OCI-LY1 (cell line): ENCODE measurements at regions not wholly inside any gene's neighbourhood (a gene's known extent, or its start where the extent isn't known, plus 50 kb on each side); places are given as distances from the start of the nearest gene placed in this dataset.

Experiments used
- H2AFZ ChIP-seq: fragments of 200-600 bp; sonication (generic), shearing (Covaris generic); 2 replicates; pipeline ENCODE4 v1.6.0; 2014; ENCODE audit warnings: antibody characterized with exemption, mild to moderate bottlenecking, low read length
- H3F3A ChIP-seq: fragments of 200-600 bp; sonication (generic), shearing (Covaris generic); 2 replicates; pipeline ENCODE4 v1.6.0; 2014; ENCODE audit warnings: mild to moderate bottlenecking, antibody characterized with exemption, low read length, moderate library complexity; ENCODE audit not compliant: insufficient read depth
- H3K27ac ChIP-seq: fragments of 200-600 bp; sonication (generic); 2 replicates; pipeline ENCODE4 v1.5.1; 2014; ENCODE audit warnings: low read length, mixed run types, mild to moderate bottlenecking, low read depth; ENCODE audit not compliant: poor library complexity, severe bottlenecking
- H3K27me3 ChIP-seq: fragments of 200-600 bp; sonication (generic); 2 replicates; pipeline ENCODE4 v1.6.0; 2014; ENCODE audit warnings: antibody characterized with exemption, mild to moderate bottlenecking, low read length, moderate library complexity; ENCODE audit not compliant: insufficient read depth
- H3K36me3 ChIP-seq: fragments of 200-600 bp; sonication (generic); 2 replicates; pipeline ENCODE4 v1.6.1; 2014; ENCODE audit warnings: mild to moderate bottlenecking, antibody characterized with exemption, low read length, moderate library complexity, mixed read lengths; ENCODE audit not compliant: insufficient read depth
- H3K4me1 ChIP-seq: fragments of 200-600 bp; sonication (generic); 2 replicates; pipeline ENCODE4 v1.5.1; 2014; ENCODE audit warnings: mild to moderate bottlenecking, low read length, moderate library complexity; ENCODE audit not compliant: insufficient read depth, severe bottlenecking
- H3K4me2 ChIP-seq: fragments of 200-600 bp; sonication (generic), shearing (Covaris generic); 2 replicates; pipeline ENCODE4 v1.6.1; 2014; ENCODE audit warnings: low read length
- H3K4me3 ChIP-seq: fragments of 200-600 bp; sonication (generic); 2 replicates; pipeline ENCODE4 v1.5.1; 2014; ENCODE audit warnings: low read length, low read depth, mild to moderate bottlenecking, mixed read lengths; ENCODE audit not compliant: poor library complexity, severe bottlenecking
- H3K79me2 ChIP-seq: fragments of 200-600 bp; shearing (Covaris generic); 2 replicates; pipeline ENCODE4 v1.6.1; 2016; ENCODE audit warnings: mixed run types, low read length, mixed read lengths; ENCODE audit not compliant: insufficient read depth
- H3K9ac ChIP-seq: fragments of 200-600 bp; sonication (generic), shearing (Covaris generic); 2 replicates; pipeline ENCODE4 v1.6.1; 2014; ENCODE audit warnings: mild to moderate bottlenecking, low read length, mixed read lengths
- H3K9me2 ChIP-seq: fragments of 200-600 bp; sonication (generic), shearing (Covaris generic); 2 replicates; pipeline ENCODE4 v1.6.1; 2014; ENCODE audit warnings: low read depth, mild to moderate bottlenecking, low read length, mixed read lengths
- H3K9me3 ChIP-seq: fragments of 200-600 bp; shearing (Covaris generic); 2 replicates; pipeline ENCODE4 v1.6.1; 2014; ENCODE audit warnings: low read length, mixed read lengths
- H4K20me1 ChIP-seq: fragments of 200-600 bp; sonication (generic), shearing (Covaris generic); 2 replicates; pipeline ENCODE4 v1.6.0; 2016; ENCODE audit warnings: mild to moderate bottlenecking, low read length; ENCODE audit not compliant: insufficient read depth
- CTCF ChIP-seq: fragments of 200-600 bp; sonication (generic), shearing (Covaris generic); IDR thresholded peaks from 2 replicates; pipeline ENCODE4 v1.5.1; 2017; ENCODE audit warnings: mild to moderate bottlenecking, antibody characterized with exemption, low read length, moderate library complexity, mixed read lengths
- EZH2 ChIP-seq: fragments of 200-600 bp; sonication (generic), shearing (Covaris generic); IDR thresholded peaks from 2 replicates; pipeline ENCODE4 v1.8.0; 2017; ENCODE audit warnings: borderline replicate concordance, mixed run types, mild to moderate bottlenecking, antibody characterized with exemption, low read length, moderate library complexity, mixed read lengths

- Histone ChIP-seq H3K4me3 (no peak overlapping the region), H4K20me1 (no peaks in the 10 kb centered on the region), H3K4me1 (no peaks in the 10 kb centered on the region), H3K9ac (no peak overlapping the region), H3K36me3 (no peaks in the 10 kb centered on the region), H3K4me2 (no peak overlapping the region), H3K79me2 (no peaks in the 10 kb centered on the region), H3F3A (no peaks in the 10 kb centered on the region), H3K27me3 (no peaks in the 10 kb centered on the region), H3K9me2 (no peaks in the 10 kb centered on the region), H2AFZ (no peak overlapping the region), H3K9me3 (no peaks in the 10 kb centered on the region), H3K27ac (no peak overlapping the region)
- TF ChIP-seq CTCF (no peak), EZH2 (no peak)
Observed at GRCh38 chr18:64208516-64208915, 59.6 kb upstream of the LINC00305 start.

- Histone ChIP-seq H3K27ac (no peak overlapping the region), H2AFZ (no peak overlapping the region), H3K9ac (no peak overlapping the region), H3K9me2 (no peaks in the 10 kb centered on the region), H3K4me2 (no peak overlapping the region), H3K27me3 (no peaks in the 10 kb centered on the region), H3K9me3 (no peaks in the 10 kb centered on the region), H4K20me1 (no peaks in the 10 kb centered on the region), H3K36me3 (no peaks in the 10 kb centered on the region), H3K4me3 (no peak overlapping the region), H3K79me2 (no peaks in the 10 kb centered on the region), H3K4me1 (no peaks in the 10 kb centered on the region), H3F3A (no peaks in the 10 kb centered on the region)
- TF ChIP-seq CTCF (no peak), EZH2 (no peak)
Observed at GRCh38 chr18:64207820-64208219, 58.9 kb upstream of the LINC00305 start.

GRCh38 chr18:64203295-64203694, 54.4 kb upstream of the LINC00305 start:
- TF ChIP-seq CTCF = no peak
- no peak for TF ChIP-seq EZH2
- H3K36me3 ChIP-seq = no peaks in the 10 kb centered on the region
- no peak overlapping the region for H2AFZ ChIP-seq
- no peak overlapping the region for H3K27ac ChIP-seq
- H3K4me2 ChIP-seq = no peak overlapping the region
- no peak overlapping the region for H3K4me3 ChIP-seq
- H3K9ac ChIP-seq = no peak overlapping the region
- H3K9me2 ChIP-seq = no peaks in the 10 kb centered on the region
- H3K79me2 ChIP-seq = no peaks in the 10 kb centered on the region
- no peaks in the 10 kb centered on the region for H3K4me1 ChIP-seq
- no peaks in the 10 kb centered on the region for H3F3A ChIP-seq
- no peaks in the 10 kb centered on the region for H3K27me3 ChIP-seq
- no peaks in the 10 kb centered on the region for H4K20me1 ChIP-seq
- H3K9me3 ChIP-seq = no peaks in the 10 kb centered on the region
